ENCODE measurements at regions not wholly inside any gene's neighbourhood (a gene's known extent, or its start where the extent isn't known, plus 50 kb on each side); places are given as distances from the start of the nearest gene placed in this dataset.

DNA sequence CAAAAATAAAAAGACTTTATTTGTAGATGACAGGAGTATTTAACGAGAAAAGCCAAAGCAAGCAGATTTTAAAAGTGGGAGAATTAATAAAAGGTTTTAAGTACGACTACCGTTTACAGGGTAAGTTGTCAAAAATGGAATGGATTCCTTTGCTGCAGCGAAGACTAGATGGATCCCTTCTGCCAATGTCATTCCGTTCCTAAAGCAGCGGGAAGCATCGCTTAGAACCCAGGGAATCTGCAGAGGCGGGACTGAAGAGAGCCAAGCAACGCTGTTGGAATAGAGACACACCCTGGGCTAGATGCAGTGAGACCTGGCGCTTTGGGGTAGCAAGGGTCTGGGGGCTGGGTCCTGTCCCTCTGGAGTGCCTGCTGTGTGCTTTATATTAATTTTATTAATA is 303.1 kb upstream of the MKI67 start:
- Histone ChIP-seq H3K36me3 (ENCODE audit: control insufficient read depth in 1 of 2, insufficient read depth in 2 of 2, low read depth in 1 of 2, low read length in 2 of 2) (no peaks in the 10 kb centered on the region), H4K8ac (ENCODE audit: low read length) (no peak overlapping the region), H3K23ac (ENCODE audit: low read length in 2 of 2) (no peak overlapping the region), H2AFZ (ENCODE audit: low read depth, low read length) (no peak overlapping the region), H3K4me1 (ENCODE audit: control insufficient read depth, insufficient read depth, low read depth, low read length) (peaks cover 1% of the 10 kb centered on the region), H3K4ac (ENCODE audit: low read depth in 1 of 2, low read length in 2 of 2) (no peak overlapping the region), H3K9ac (ENCODE audit: low read length) (no peak overlapping the region), H3K14ac (ENCODE audit: low read length in 2 of 2) (no peak overlapping the region), H3K4me3 (ENCODE audit: insufficient read depth in 1 of 2, low read depth in 1 of 2, low read length in 2 of 2) (no peak overlapping the region), H2AK5ac (ENCODE audit: low read length, severe bottlenecking) (no peak overlapping the region), H4K91ac (ENCODE audit: low read length) (no peak overlapping the region), H3K4me2 (ENCODE audit: low read length, poor library complexity, severe bottlenecking) (no peak overlapping the region), H3K27ac (ENCODE audit: low read length, poor library complexity, severe bottlenecking) (no peak overlapping the region), H3K79me1 (replicated peaks; ENCODE audit: low read length, poor library complexity, severe bottlenecking) (no peaks in the 10 kb centered on the region), H2BK5ac (ENCODE audit: low read depth, low read length, poor library complexity, severe bottlenecking) (no peak overlapping the region), H2BK120ac (ENCODE audit: low read depth, low read length) (no peak overlapping the region), H3K18ac (ENCODE audit: low read depth in 1 of 2, low read length in 2 of 2) (no peak overlapping the region), H2BK15ac (ENCODE audit: low read depth, poor library complexity, severe bottlenecking) (no peak overlapping the region), H3K9me3 (ENCODE audit: control insufficient read depth, low read length) (peaks cover 3% of the 10 kb centered on the region), H3K27me3 (ENCODE audit: control insufficient read depth in 1 of 2, insufficient read depth in 1 of 2, low read length in 2 of 2) (no peaks in the 10 kb centered on the region), H2BK12ac (ENCODE audit: low read length in 2 of 2) (no peak overlapping the region)
- 81% methylated on average over 10 of the region's 10 CpGs for WGBS
- no peak for DNase-seq

DNA sequence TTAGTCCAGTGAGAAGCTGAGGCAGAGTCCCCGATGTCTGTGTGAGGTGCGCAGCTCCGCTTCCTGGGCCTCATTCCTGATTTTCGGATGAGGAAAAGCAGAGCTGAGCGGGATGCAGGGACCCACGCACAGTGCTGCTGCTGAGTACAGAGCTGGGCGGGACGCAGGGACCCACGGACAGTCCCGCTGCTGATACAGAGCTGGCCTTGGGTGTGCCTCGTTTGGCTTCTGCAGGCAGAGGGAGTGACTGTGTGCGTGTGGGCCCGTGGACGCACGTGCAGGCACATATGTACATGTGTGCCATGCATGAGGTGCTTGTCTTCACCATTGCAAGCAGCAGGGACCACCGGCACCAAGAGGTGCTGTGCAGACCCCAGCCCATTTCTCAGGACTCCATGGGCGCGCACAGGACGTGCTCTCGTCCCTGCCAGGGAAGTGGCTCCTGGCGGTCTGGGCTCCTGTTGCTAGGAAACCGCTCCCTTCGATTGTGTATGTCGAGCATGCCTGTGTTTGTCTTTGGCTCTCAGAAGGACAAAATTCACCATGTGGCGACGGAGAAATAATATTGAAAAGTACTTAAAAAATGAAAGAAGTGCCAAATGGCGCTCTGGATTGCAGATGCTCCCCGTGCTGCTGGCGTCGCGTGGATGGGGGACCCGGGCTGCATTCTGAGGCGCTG is 303.8 kb upstream of the MKI67 start:
- no peak overlapping the region for H3K4me2 ChIP-seq (ENCODE audit: low read length, poor library complexity, severe bottlenecking)
- DNase-seq: no peak
- no peak overlapping the region for H4K91ac ChIP-seq (ENCODE audit: low read length)
- H3K27ac ChIP-seq (ENCODE audit: low read length, poor library complexity, severe bottlenecking): no peak overlapping the region
- H2BK15ac ChIP-seq (ENCODE audit: low read depth, poor library complexity, severe bottlenecking): no peak overlapping the region
- H3K4ac ChIP-seq (ENCODE audit: low read depth in 1 of 2, low read length in 2 of 2): no peak overlapping the region
- H2BK120ac ChIP-seq (ENCODE audit: low read depth, low read length): no peak overlapping the region
- H3K4me3 ChIP-seq (ENCODE audit: insufficient read depth in 1 of 2, low read depth in 1 of 2, low read length in 2 of 2): peak overlapping the region in 1 of 2 experiments; percentile 35
- no peak overlapping the region for H2BK5ac ChIP-seq (ENCODE audit: low read depth, low read length, poor library complexity, severe bottlenecking)
- no peak overlapping the region for H3K23ac ChIP-seq (ENCODE audit: low read length in 2 of 2)
- H2AK5ac ChIP-seq (ENCODE audit: low read length, severe bottlenecking): no peak overlapping the region
- no peak overlapping the region for H3K18ac ChIP-seq (ENCODE audit: low read depth in 1 of 2, low read length in 2 of 2)
- H3K14ac ChIP-seq (ENCODE audit: low read length in 2 of 2): no peak overlapping the region
- no peak overlapping the region for H2AFZ ChIP-seq (ENCODE audit: low read depth, low read length)
- H3K27me3 ChIP-seq (ENCODE audit: control insufficient read depth in 1 of 2, insufficient read depth in 1 of 2, low read length in 2 of 2): no peaks in the 10 kb centered on the region
- no peaks in the 10 kb centered on the region for H3K9me3 ChIP-seq (ENCODE audit: control insufficient read depth, low read length)
- peaks cover 1% of the 10 kb centered on the region for H3K4me1 ChIP-seq (ENCODE audit: control insufficient read depth, insufficient read depth, low read depth, low read length)
- H4K8ac ChIP-seq (ENCODE audit: low read length): no peak overlapping the region
- H3K79me1 ChIP-seq (replicated peaks; ENCODE audit: low read length, poor library complexity, severe bottlenecking): no peaks in the 10 kb centered on the region
- H3K36me3 ChIP-seq (ENCODE audit: control insufficient read depth in 1 of 2, insufficient read depth in 2 of 2, low read depth in 1 of 2, low read length in 2 of 2): no peaks in the 10 kb centered on the region
- no peak overlapping the region for H3K9ac ChIP-seq (ENCODE audit: low read length)
- 90% methylated on average over 33 of the region's 33 CpGs for WGBS
- H2BK12ac ChIP-seq (ENCODE audit: low read length in 2 of 2): no peak overlapping the region

DNA sequence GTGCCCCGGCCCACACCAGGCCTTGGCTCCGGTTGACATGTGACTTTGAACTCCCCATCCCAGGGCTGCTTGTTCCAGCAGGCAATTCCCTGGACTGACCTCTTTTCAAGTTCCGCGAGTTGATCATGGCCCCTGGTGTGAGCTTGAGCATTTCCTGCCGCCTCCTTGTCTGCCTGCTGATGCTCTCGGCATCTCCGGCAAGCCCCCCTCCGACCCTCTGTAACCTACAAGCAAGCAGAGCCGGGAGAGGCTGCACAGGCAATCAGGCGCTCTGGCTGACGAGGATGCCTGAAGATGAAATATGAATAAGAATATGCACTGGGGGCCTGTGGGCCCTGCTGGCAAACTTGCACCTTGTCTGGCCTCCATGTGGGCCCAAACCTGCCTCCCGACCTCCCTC is 304.9 kb upstream of the MKI67 start:
- Histone ChIP-seq H3K14ac (ENCODE audit: low read length in 2 of 2) (no peak overlapping the region), H3K18ac (ENCODE audit: low read depth in 1 of 2, low read length in 2 of 2) (no peak overlapping the region), H2BK12ac (ENCODE audit: low read length in 2 of 2) (no peak overlapping the region), H3K9ac (ENCODE audit: low read length) (no peak overlapping the region), H3K4me2 (ENCODE audit: low read length, poor library complexity, severe bottlenecking) (no peak overlapping the region), H3K4ac (ENCODE audit: low read depth in 1 of 2, low read length in 2 of 2) (no peak overlapping the region), H4K91ac (ENCODE audit: low read length) (no peak overlapping the region), H3K4me1 (ENCODE audit: control insufficient read depth, insufficient read depth, low read depth, low read length) (peaks cover 1% of the 10 kb centered on the region), H3K36me3 (ENCODE audit: control insufficient read depth in 1 of 2, insufficient read depth in 2 of 2, low read depth in 1 of 2, low read length in 2 of 2) (no peaks in the 10 kb centered on the region), H4K8ac (ENCODE audit: low read length) (no peak overlapping the region), H3K4me3 (ENCODE audit: insufficient read depth in 1 of 2, low read depth in 1 of 2, low read length in 2 of 2) (no peak overlapping the region), H2BK5ac (ENCODE audit: low read depth, low read length, poor library complexity, severe bottlenecking) (no peak overlapping the region), H3K27ac (ENCODE audit: low read length, poor library complexity, severe bottlenecking) (no peak overlapping the region), H3K79me1 (replicated peaks; ENCODE audit: low read length, poor library complexity, severe bottlenecking) (no peaks in the 10 kb centered on the region), H2BK120ac (ENCODE audit: low read depth, low read length) (no peak overlapping the region), H2AFZ (ENCODE audit: low read depth, low read length) (no peak overlapping the region), H3K23ac (ENCODE audit: low read length in 2 of 2) (no peak overlapping the region), H2AK5ac (ENCODE audit: low read length, severe bottlenecking) (no peak overlapping the region), H3K9me3 (ENCODE audit: control insufficient read depth, low read length) (no peaks in the 10 kb centered on the region), H3K27me3 (ENCODE audit: control insufficient read depth in 1 of 2, insufficient read depth in 1 of 2, low read length in 2 of 2) (no peaks in the 10 kb centered on the region), H2BK15ac (ENCODE audit: low read depth, poor library complexity, severe bottlenecking) (no peak overlapping the region)
- 81% methylated on average over 12 of the region's 12 CpGs for WGBS
- DNase-seq: no peak

DNA sequence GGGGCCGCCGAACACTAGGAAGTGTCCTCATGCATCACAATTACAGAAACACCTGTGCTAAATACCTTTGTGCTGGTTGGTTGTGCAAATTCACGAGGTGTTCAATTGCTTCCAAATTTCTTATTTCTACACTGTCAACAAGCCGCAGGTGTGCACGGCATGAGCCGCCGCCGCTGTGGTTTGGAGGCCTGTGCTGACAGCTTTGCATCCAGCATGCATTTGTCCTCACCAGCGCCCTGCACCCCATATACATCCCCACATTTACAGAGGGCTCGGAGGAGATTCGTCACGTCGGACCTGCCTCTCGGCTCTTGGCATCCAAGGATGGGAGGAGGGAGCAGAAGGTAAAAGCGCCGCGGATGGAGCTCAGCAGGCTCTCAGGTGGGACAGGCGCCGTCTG is 305.3 kb upstream of the MKI67 start:
- Histone ChIP-seq H3K9ac (ENCODE audit: low read length) (no peak overlapping the region), H3K36me3 (ENCODE audit: control insufficient read depth in 1 of 2, insufficient read depth in 2 of 2, low read depth in 1 of 2, low read length in 2 of 2) (no peaks in the 10 kb centered on the region), H4K8ac (ENCODE audit: low read length) (no peak overlapping the region), H3K4me3 (ENCODE audit: insufficient read depth in 1 of 2, low read depth in 1 of 2, low read length in 2 of 2) (no peak overlapping the region), H3K4ac (ENCODE audit: low read depth in 1 of 2, low read length in 2 of 2) (no peak overlapping the region), H2AFZ (ENCODE audit: low read depth, low read length) (no peak overlapping the region), H2BK120ac (ENCODE audit: low read depth, low read length) (no peak overlapping the region), H3K18ac (ENCODE audit: low read depth in 1 of 2, low read length in 2 of 2) (no peak overlapping the region), H4K91ac (ENCODE audit: low read length) (no peak overlapping the region), H2BK15ac (ENCODE audit: low read depth, poor library complexity, severe bottlenecking) (no peak overlapping the region), H3K9me3 (ENCODE audit: control insufficient read depth, low read length) (no peaks in the 10 kb centered on the region), H3K23ac (ENCODE audit: low read length in 2 of 2) (no peak overlapping the region), H3K4me2 (ENCODE audit: low read length, poor library complexity, severe bottlenecking) (no peak overlapping the region), H3K4me1 (ENCODE audit: control insufficient read depth, insufficient read depth, low read depth, low read length) (peaks cover 1% of the 10 kb centered on the region), H3K27ac (ENCODE audit: low read length, poor library complexity, severe bottlenecking) (no peak overlapping the region), H3K79me1 (replicated peaks; ENCODE audit: low read length, poor library complexity, severe bottlenecking) (no peaks in the 10 kb centered on the region), H2AK5ac (ENCODE audit: low read length, severe bottlenecking) (no peak overlapping the region), H3K27me3 (ENCODE audit: control insufficient read depth in 1 of 2, insufficient read depth in 1 of 2, low read length in 2 of 2) (no peaks in the 10 kb centered on the region), H2BK12ac (ENCODE audit: low read length in 2 of 2) (no peak overlapping the region), H2BK5ac (ENCODE audit: low read depth, low read length, poor library complexity, severe bottlenecking) (no peak overlapping the region), H3K14ac (ENCODE audit: low read length in 2 of 2) (no peak overlapping the region)
- WGBS: 90% methylated on average over 18 of the region's 19 CpGs
- no peak for DNase-seq

Measured in mesenchymal stem cell (in vitro differentiated cells and primary cell).